ENCODE measurements at regions not wholly inside any gene's neighbourhood (a gene's known extent, or its start where the extent isn't known, plus 50 kb on each side); places are given as distances from the start of the nearest gene placed in this dataset.

DNA sequence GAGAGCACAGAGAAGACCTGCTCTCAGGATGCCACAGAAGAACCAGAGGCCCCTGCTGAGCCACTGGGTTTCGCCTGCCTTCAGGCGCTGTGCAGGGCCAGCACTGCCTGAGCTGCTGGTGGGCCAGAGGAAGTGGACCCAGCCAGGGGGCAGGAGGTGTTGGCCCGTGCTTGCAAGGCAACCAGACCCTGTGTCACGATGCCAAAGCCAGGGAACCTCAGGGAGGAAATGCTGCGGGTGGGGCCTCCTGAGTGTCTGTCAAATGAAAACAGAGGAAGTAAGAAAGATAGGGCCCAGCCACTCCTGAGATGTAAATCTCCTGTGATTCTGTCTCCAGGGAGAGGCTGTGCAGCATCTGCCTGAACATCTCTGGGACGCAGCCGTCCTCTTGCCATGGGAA is 58.1 kb upstream of the ADORA2B start:
- no peak overlapping the region for H3K4me3 ChIP-seq
- no peaks in the 10 kb centered on the region for H3K4me1 ChIP-seq (ENCODE audit: insufficient read depth)
- intact Hi-C loops (cut with DNase I), result no loop called here
- H3K9me3 ChIP-seq, result no peaks in the 10 kb centered on the region
- TF ChIP-seq CTCF (IDR thresholded peaks at IDR 0.05), result no peak
- no peak for TF ChIP-seq EP300 (IDR thresholded peaks at IDR 0.05)
- no peak for TF ChIP-seq POLR2A (IDR thresholded peaks at IDR 0.05)
- WGBS, 3 donors, result 74 to 77% (median 76%) methylated on average over 7 of the region's 7 CpGs
- H3K27me3 ChIP-seq, result no peaks in the 10 kb centered on the region
- H3K36me3 ChIP-seq, result no peaks in the 10 kb centered on the region
- H3K27ac ChIP-seq, result no peak overlapping the region
- DNase-seq, result no peak

DNA sequence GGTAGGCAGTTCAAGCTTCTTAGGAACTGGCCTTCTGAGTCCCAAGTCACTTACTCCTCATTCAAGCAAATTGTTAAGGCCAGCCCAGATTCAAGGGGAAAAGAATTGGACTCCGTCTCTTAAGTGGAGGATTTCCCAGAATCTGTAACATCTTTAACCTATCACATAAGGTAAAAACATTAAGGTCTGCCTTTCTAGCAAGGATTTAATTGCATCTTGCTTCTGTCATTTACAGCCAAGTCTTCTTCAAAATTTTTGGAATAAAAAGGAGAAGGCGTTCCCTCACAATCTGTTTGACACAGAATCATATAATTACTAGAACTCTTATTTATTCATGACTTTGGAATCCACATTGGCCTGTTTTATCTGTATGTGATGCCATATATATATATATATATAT is 56.5 kb upstream of the ADORA2B start:
- WGBS, 3 donors, result 88 to 94% (median 92%) methylated on average over 2 of the region's 2 CpGs
- Histone ChIP-seq H3K4me3 (no peak overlapping the region), H3K27me3 (no peaks in the 10 kb centered on the region), H3K4me1 (ENCODE audit: insufficient read depth) (no peaks in the 10 kb centered on the region), H3K36me3 (no peaks in the 10 kb centered on the region), H3K9me3 (no peaks in the 10 kb centered on the region), H3K27ac (no peak overlapping the region)
- no peak for DNase-seq
- TF ChIP-seq CTCF (IDR thresholded peaks at IDR 0.05) (no peak), EP300 (IDR thresholded peaks at IDR 0.05) (no peak), POLR2A (IDR thresholded peaks at IDR 0.05) (no peak)
- intact Hi-C loops (cut with DNase I), result no loop called here

- 86 to 90% (median 87%) methylated on average over 3 of the region's 3 CpGs for WGBS, 3 donors
- H3K4me3 ChIP-seq, result no peak overlapping the region
- H3K27ac ChIP-seq, result no peak overlapping the region
- H3K4me1 ChIP-seq (ENCODE audit: insufficient read depth), result no peaks in the 10 kb centered on the region
- TF ChIP-seq EP300 (IDR thresholded peaks at IDR 0.05) (no peak), POLR2A (IDR thresholded peaks at IDR 0.05) (no peak), CTCF (IDR thresholded peaks at IDR 0.05) (no peak)
- intact Hi-C loops (cut with DNase I), result no loop called here
- DNase-seq, result no peak
- no peaks in the 10 kb centered on the region for H3K27me3 ChIP-seq
- no peaks in the 10 kb centered on the region for H3K9me3 ChIP-seq
- H3K36me3 ChIP-seq, result no peaks in the 10 kb centered on the region
Observed at GRCh38 chr17:15890279-15890892, 54.5 kb upstream of the ADORA2B start.

DNA sequence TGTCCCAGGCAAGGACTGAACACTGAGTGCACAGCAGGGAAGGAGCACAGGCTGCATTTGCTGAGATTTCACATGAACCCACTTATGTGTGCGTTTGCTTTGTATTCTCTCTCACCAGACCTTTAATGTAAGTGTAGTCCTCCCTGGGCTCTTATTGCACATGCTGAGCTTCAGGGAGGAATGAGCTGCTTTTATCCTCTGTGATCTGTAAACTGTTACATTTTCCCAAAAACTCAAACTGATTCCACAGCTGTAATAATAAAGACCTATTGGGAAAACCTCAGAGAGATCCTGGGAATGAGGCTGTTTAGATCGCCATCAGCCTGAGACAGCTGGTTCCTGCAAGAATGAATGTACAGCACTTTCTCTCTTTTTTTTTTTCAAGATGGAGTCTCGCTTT is 53.6 kb upstream of the ADORA2B start:
- Histone ChIP-seq H3K9me3 (no peaks in the 10 kb centered on the region), H3K4me1 (ENCODE audit: insufficient read depth) (no peaks in the 10 kb centered on the region), H3K36me3 (no peaks in the 10 kb centered on the region), H3K4me3 (no peak overlapping the region), H3K27ac (no peak overlapping the region), H3K27me3 (no peaks in the 10 kb centered on the region)
- WGBS, 3 donors, result 76 to 88% (median 78%) methylated on average over 3 of the region's 3 CpGs
- DNase-seq, result no peak
- intact Hi-C loops (cut with DNase I), result no loop called here
- TF ChIP-seq POLR2A (IDR thresholded peaks at IDR 0.05) (no peak), EP300 (IDR thresholded peaks at IDR 0.05) (no peak), CTCF (IDR thresholded peaks at IDR 0.05) (no peak)

Data from ovary (tissue), 7 donors.